SW480 (cell line): ENCODE measurements at regions not wholly inside any gene's neighbourhood (a gene's known extent, or its start where the extent isn't known, plus 50 kb on each side); places are given as distances from the start of the nearest gene placed in this dataset.

Source experiments
- DNase-seq: peaks from one replicate; pipeline ENCODE4 v3.0.0-alpha.2; 2016; ENCODE audit warnings: low spot score

- no peak for DNase-seq
Measured at GRCh38 chr18:4854671-4855070, 342.4 kb downstream of the AKAIN1 start.

GRCh38 chr18:4851301-4851976, 345.6 kb downstream of the AKAIN1 start:
- no peak for DNase-seq

- no peak for DNase-seq
Measured at GRCh38 chr18:4847056-4847455, 350.0 kb downstream of the AKAIN1 start.

GRCh38 chr18:4844320-4844719, 352.7 kb downstream of the AKAIN1 start:
- DNase-seq: no peak

GRCh38 chr18:4843771-4844170, 353.3 kb downstream of the AKAIN1 start:
- no peak for DNase-seq

- DNase-seq: no peak
Measured at GRCh38 chr18:4842751-4843150, 354.3 kb downstream of the AKAIN1 start.

- DNase-seq: peak; percentile 22
Measured at GRCh38 chr18:4842287-4842686, 354.8 kb downstream of the AKAIN1 start.

- DNase-seq: no peak
Measured at GRCh38 chr18:4839639-4840038, 357.4 kb downstream of the AKAIN1 start.

- DNase-seq: no peak
Measured at GRCh38 chr18:4836141-4836540, 360.9 kb downstream of the AKAIN1 start.

- DNase-seq: peak; percentile 51
Measured at GRCh38 chr18:4831791-4832375, 365.2 kb downstream of the AKAIN1 start.

GRCh38 chr18:4831127-4831526, 365.9 kb downstream of the AKAIN1 start:
- DNase-seq: no peak

- DNase-seq: no peak
Measured at GRCh38 chr18:4823091-4823490, 368.0 kb upstream of the DLGAP1 start.

GRCh38 chr18:4821801-4822200, 366.7 kb upstream of the DLGAP1 start:
- DNase-seq: no peak

- no peak for DNase-seq
Measured at GRCh38 chr18:4817665-4818064, 362.6 kb upstream of the DLGAP1 start.

- no peak for DNase-seq
Measured at GRCh38 chr18:4813708-4814107, 358.6 kb upstream of the DLGAP1 start.

- no peak for DNase-seq
Measured at GRCh38 chr18:4808891-4809290, 353.8 kb upstream of the DLGAP1 start.

- no peak for DNase-seq
Measured at GRCh38 chr18:4807604-4808293, 352.6 kb upstream of the DLGAP1 start.

- no peak for DNase-seq
Measured at GRCh38 chr18:4806331-4806730, 351.2 kb upstream of the DLGAP1 start.

GRCh38 chr18:4802296-4802695, 347.2 kb upstream of the DLGAP1 start:
- DNase-seq: no peak

GRCh38 chr18:4801151-4801550, 346.0 kb upstream of the DLGAP1 start:
- no peak for DNase-seq

- DNase-seq: no peak
Measured at GRCh38 chr18:4797002-4797685, 342.0 kb upstream of the DLGAP1 start.

- no peak for DNase-seq
Measured at GRCh38 chr18:4789506-4789905, 334.4 kb upstream of the DLGAP1 start.

- DNase-seq: no peak
Measured at GRCh38 chr18:4781873-4782272, 326.8 kb upstream of the DLGAP1 start.
